COLO668 (cell line): ENCODE measurements at regions not wholly inside any gene's neighbourhood (a gene's known extent, or its start where the extent isn't known, plus 50 kb on each side); places are given as distances from the start of the nearest gene placed in this dataset.

ENCODE experiments used
- DNase-seq: peaks from one replicate; lab custom pipeline; 2025; ENCODE audit not compliant: unreplicated experiment; lab: John Stamatoyannopoulos, UW

DNA sequence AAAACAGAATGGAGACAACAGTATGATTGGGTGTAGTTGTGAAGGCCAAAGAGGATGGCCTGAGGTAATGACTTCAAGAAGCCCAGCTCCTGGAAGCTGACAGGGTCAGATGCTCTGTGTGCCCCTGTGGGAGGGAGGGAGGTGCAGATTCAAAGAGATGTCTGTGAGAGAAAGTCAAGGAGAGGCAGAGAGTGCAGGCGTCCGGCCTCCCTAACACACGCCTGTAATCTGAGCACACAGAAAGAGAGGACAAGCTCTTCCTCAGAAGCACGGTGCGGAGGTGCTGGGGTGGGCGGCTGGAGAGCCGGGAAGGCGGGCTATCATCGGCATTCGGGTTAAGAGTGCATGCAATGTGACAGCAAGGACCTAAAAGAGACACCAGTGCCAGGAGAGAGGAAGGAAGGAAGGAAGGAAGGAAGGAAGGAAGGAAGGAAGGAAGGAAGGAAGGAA is 238.2 kb upstream of the HES1 start:
- DNase-seq = no peak

DNA sequence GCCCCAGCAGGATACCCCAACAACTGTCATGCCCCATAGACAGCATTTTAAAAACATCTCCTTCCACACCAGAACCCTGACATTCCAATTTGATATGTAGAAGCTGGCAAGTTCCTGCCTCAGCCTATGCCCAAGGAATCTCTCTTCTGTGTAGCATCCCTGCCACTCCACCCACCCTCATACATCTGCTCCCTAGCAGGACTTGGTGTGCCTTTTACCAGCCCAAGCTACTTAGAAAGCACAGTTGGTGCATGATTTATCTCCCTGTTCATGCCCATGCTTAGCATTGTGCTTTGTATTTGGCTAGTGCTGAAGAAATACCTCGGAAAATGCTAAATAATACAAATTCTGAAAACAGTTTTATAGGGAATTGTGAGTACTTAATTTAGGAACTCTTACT is 236.9 kb upstream of the HES1 start:
- DNase-seq = no peak

DNA sequence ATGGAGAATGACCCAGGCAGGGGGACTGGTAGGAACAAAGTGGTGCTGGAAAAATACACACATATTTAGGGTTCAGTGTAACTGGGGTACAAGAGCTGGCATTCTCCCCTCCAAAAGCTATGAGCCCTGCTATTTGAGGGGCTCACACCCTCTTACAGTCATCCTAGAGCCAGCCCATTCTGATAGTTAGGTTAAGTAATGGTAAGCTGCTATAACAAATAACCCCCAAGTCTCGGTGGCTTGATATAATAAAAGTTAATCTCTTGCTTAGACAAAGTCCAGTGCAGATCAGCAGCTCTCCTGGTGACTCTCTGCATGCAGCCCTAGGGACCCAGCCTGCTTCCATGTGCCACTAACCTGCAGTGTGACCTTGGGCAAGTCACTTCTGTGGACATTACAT is 234.9 kb upstream of the HES1 start:
- DNase-seq = no peak

DNA sequence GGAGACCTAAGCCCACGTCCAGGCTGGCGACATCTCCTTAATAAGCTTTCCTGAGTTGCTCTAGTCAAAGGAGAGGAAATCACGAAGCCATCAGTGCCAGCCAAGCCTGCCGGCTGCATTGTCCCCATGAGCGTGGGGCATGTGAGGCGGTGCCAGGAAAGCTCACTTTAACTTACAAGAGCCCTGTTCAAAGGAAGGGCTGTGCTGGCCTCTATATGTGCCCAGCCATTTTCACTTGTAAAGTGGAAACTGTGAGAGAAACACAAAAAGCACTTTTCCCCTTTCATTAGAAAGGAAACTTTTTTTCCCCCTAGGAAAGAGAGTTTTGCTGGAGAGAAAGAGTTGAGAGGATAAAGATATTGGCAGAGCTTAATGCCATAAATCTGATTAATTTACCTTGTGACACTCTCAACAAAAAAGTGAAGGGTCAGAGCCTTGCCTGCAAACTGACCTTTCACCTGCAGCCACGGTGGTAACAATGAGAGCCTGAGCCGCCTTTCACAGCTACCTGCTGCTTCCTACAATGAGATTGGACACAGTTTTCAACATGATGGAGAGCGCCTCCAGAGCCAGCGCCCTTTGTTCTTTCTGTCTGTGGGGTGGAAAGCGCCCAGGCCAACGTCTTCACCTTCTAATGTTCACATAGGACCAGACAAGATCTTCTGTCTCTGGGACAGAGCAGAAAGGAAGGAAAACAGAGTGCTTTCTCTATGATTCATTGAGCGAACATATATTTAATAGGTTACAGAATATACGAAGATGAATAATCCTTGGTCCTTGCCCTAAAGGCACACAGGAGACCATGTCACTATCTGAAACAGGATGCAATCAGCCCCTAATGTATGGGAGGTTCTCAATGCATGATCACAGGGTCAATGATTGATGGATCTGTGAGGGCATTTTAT is 233.1 kb upstream of the HES1 start:
- no peak for DNase-seq

DNA sequence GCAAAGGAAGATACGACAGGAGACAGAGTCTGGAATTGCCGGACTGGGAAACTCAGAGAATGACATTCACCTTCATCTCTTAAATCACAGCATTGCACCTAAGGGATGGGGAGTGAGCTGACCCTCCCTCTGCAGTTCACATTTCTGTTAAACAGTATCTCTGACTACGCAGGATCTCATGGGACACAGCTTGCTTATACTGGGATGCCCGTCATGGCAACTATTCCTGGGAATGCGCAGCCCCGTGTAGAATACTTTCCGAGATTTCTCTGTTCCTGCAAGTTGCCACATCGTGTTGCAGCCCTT is 232.5 kb upstream of the HES1 start:
- no peak for DNase-seq

DNA sequence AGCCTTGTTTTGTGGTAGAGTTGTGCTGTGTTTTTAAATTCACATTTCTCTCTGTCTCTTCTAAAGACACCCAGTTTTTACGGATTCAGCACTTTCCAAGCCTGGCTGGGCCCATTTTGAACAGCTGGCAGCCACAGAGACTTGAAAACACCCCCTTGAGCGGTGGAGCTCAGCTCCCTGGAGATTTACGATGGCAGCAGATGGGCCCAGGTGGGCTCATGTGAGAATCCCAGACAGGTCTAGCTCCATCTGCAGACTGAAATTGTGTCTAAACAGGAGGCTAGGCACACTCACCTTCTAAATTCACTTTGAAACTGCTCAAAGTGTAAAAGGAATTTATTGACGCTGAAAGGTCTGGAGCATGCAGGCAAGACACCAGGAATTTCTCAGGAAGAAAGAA is 232.0 kb upstream of the HES1 start:
- no peak for DNase-seq

DNA sequence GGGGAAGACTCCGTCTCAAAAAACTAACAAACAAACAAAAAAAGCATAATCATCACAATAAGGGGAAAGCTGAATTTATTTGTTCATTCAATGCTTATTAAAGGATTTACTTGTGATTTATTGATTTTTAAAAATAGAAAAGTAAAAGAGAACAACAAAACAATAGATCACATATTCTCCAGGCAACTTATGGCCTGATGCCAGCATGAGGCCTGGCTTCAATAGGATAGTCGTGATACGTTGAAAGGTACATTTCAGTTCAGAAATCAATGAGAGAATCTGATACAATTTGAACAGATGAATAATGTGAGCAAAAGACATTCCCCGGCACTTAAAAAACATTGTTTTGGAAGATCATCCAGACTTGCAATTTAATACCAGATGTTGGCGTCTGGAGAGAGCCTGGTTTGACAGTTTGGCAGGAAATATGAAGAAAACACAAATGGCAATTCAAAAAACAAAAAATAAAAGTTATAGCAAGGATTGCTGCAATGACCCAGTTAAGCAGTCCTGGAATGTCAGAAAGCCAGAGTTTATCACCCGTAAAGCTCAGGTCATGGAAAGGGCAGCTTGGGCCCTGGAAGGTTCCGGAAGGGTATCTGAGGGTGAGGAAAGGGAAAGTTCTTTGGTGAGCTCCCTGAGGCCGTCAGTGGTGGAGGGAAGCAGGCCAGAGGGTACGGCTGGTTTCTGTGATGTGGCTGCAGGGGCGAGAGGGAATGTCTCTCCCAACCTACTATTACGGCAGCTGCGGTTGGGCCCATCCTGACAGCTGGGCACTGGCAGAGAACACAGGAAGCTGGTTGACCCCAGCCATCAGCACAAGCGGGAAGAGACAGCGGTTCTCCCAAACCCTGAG is 230.2 kb upstream of the HES1 start:
- DNase-seq = no peak

DNA sequence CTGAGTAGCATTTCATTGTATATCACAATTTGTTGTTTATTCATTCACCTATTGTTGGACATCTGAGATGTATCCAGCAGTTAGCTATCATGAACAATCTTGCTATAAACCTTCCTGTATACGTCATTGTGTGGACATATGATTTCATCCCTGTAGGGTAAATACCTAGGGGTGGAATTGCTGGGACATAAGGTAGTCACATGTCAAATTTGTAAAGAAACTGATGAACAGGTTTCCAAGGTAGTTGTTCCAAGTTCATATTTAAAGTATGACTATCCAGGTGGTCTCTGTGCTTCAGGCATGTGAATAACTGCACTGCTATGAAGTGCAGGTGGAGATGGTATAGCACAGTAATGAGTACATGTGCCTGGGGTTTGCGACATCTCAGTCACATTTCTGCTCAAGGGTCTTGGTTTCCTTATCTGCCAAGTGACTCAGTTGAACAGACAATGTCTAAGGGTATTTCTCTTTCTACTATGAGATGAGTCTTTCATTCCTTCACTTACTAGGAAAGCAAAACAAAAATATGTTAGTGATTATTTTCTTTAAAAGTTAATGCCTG is 229.0 kb upstream of the HES1 start:
- DNase-seq = no peak

DNA sequence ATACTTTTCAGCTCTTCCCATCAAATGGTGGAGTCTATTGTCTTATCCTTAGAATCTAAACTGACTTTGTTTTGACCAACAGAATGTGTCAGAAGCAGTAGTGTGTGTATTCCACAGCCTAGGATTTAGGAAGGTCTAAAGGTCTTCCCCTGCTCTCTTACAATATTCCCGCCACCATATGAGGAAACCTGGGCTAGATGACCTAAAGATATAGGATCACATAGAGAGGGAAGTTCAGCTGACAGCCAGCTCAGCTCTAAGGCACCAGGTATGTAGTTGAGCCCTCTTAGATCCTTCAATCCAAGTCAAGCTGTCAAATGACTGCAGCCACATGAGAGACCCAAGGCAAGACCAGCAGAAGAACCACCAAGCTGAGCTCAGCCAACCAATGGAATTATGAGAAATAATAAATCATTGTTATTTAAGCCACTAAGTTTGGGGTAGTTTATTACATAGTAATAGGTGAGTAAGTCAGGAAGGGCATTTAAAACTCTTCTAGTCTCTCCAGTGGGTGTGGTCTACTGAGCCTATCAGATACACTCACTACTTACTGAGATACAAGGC is 227.7 kb upstream of the HES1 start:
- no peak for DNase-seq

DNA sequence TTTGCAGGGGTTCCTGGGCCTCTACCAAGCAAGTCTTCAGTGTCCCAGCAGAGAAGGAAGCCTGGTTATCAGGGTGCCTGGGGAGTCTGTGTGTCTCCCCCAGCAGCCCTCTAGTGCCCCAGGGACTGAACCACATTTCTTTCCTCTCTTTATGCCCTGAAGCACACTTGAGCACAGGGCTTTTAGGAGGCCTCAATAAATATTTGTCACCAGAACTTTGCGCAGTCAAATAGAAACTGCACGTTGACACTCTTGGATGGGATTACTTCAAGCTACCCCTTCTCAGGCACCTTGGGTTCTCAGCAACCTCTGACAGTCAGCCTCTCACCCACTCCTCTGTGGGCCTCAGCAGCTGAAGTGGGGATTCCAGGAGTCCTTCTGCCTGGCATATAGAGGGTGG is 226.6 kb upstream of the HES1 start:
- no peak for DNase-seq

DNA sequence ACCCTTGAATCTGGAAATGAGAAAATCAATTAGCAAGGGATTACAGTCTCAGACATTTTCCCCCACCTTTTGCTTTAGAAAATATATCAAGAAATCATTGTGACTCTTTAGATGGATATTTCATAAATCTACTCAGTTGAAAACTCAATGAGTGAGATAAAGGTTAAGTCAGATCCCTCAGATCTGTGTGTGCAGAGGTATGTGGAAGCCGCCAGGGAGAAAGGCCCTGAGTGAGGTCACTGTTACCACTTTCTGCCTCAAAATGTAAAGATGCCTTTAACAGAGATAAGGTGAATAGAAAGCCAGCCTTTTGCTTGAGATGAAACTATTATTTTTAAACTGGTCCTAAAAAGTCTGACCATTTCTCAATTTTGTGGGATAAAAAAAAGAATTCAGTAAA is 225.6 kb upstream of the HES1 start:
- no peak for DNase-seq

DNA sequence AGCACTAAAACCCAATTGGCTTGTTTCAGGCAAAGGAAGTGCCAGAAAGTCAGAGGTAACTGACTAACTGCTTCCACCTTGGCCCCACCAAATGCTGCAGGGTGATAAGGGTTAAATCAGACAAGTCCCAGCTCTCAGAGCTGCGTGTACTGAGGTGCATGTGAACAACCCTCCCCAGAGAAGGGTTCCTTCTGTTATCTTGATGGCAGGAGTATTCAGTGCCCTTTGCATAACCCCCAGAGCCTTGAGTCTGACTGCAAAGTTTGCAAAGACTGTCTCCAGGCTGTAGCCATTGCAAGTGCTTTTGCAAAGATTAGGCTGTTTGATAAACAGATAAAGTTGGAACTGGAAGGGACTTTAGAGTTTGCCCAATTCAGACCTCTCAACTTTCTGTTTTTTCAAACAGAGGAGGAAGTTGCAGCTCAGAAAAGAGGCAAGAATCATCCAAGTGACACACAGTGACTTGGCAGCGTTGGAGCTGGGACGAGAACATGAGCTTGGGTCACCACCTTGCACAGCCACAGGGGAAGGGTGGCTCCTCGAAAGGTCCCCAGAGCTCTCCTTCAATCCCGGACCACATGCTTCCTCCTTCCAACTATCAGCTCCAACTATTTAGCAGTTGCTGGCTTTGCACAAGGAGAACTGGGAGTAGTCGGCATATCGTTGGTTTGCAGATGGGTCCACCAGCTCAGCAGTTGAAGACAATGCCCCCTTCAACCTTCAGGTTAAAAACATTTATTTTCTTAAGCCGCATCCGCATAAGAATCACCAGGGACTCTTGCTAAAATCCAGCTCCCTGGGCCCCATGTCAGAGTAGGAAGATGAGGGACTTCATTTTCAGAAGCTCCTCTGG is 224.8 kb upstream of the HES1 start:
- no peak for DNase-seq

DNA sequence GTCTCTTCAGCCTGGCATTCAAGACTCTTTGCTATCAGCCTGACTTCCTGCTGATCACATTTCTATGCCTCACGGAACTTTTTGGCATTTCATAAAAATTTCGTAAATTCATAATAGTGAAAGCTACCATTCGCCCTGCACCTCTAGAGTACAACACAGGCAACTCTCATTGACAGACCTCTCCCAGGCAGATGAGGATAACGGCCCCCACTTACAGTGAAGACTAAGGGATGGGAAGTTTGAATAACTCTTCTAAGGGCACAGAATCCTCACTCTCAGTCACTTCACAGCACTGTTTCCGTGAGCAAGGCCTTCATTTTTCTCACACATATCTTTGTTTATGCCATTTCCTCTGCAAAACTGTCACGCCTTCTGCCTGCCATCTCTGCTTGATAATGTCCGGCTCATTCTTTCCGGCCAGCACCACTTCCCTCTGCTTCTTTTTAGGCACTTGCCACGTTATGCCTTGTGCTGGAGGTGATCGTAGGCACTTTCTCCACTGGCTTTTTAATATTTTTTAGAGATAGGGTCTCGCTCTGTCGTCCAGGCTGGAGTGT is 224.1 kb upstream of the HES1 start:
- no peak for DNase-seq

DNA sequence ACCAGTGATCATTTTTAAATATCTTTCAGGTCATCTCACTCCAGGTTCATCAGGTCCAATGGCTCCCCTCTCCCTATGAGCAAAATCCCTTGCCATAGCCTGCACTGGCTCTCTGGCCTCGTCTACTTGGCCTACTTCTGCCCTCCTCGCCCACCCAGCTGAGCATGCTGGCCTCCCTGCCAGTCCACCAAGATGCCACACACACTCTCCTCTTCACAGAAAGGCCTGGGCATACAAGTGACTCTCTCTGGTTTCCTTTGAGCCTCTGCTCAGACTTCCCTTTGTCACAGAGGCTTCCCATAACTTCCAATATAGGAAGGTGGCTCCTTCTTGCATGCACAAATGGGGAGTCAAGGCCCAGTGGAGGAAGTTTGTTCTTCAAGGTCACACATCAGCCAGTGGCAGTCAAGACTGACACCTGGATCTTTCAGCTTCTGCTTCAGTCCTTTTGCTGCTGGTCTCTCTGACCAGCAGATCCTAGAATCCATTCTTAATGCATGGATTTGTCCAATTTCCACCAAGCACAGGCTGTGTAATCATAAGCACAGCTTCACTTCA is 223.2 kb upstream of the HES1 start:
- DNase-seq = no peak

DNA sequence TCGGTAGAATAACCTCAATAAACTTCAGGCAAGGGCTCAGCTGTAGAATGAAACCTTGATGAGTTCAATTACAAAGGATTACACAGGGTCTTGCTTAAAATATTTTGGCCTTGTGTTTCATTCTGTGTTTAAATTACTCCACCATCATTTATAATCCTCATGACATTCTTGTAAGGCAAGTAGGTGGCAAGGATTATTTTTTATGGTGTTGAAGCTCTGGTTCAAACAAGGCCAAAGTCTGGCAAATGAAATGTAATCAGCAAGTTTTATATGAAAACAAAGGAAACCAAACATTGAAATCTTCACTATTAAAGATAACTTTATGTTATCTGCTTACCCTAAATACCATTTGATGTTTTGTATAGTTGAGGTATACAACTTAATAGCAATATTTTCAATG is 221.3 kb upstream of the HES1 start:
- no peak for DNase-seq

DNA sequence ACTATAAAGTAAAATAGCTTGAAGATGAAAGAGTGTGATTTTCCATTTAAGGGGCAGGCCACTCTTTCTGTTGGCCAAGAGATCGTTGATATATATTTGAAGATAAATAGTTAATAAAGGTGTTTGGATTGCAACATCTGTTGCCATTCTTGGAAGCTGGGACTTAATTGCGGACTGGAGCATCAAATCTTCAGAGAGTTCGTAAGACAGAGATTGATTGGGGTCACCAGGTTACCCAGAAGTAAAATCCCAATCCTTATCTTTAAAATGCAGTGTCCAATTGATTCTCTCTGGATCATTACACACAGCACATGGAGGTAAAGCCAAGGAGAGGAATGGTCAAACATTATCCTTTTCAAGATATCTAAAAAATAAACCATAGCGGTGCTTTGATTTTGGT is 220.8 kb upstream of the HES1 start:
- DNase-seq = no peak

DNA sequence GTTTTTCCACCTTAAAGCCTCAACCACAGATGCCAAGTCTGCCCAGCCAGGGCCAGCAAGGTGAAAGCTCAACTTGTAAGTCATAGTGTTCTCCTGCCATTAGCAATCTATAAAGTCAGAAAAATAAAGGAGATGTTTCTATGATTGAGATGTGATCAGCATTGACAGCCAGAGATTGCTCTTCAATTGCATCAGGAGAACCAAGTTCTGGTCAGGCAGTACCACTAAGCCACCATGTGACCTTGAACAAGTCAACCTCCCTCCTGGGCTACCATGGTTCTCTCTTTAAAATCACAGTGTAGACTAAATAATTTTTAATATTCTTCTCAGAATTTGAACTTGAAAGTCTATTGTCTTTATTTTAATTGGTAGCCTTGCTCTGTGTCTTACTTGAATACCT is 220.3 kb upstream of the HES1 start:
- DNase-seq = no peak

DNA sequence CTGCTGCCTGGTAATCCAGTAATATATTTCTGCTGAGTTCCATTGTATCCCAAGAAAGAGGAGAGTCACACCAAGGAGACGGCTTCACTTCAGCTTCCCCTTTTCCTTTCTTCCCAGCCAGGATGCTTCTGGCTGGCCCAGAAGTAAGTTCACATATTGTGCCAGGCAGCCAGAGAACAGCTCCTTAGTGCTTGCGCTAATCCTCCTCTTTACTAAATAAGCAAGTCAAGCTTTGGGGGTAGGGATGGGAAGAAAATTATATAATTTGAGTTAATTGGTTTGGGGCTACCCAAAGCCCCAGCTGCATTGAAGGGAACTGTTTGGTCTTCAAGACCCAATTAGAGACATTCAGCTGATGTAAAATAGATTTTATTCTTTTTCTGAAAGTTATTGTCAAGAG is 218.8 kb upstream of the HES1 start:
- DNase-seq = no peak

DNA sequence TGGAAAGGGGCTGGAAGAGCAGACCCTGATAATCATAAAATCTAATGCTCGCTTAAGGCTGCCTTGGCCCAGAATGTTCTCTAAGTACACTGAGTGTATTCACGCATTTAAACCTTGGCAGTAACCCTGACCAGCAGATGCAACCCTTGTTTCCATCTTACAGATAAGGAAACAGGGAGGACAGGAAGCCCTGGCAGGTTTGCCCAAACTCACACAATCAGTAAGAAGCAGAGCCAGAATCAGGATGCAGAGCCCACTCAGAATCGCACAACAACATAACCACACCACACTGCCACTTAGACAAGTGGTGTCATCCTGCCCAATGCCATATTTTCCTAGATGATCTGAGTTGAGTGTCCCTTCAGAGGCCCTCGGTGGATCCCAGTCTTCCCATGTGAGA is 214.5 kb upstream of the HES1 start:
- no peak for DNase-seq
